ACHN (cell line): ENCODE measurements at regions not wholly inside any gene's neighbourhood (a gene's known extent, or its start where the extent isn't known, plus 50 kb on each side); places are given as distances from the start of the nearest gene placed in this dataset.

Experiments
- DNase-seq: peaks from one replicate; pipeline ENCODE4 v3.0.0-alpha.2; 2015
- in situ Hi-C: cut with HindIII; loops from 2 replicates; pipeline ENCODE4 v1.10.0; 2017; ENCODE audit warnings: low sequenced_read_pairs, low pct_ligation_motif_present, low pct_unique_long_range_greater_than_20kb

- in situ Hi-C loops, result no loop called here
- no peak for DNase-seq
Observed at GRCh38 chr14:101132588-101132987, 229.1 kb upstream of the RTL1 start.

GRCh38 chr14:101133068-101133467, 229.5 kb upstream of the RTL1 start:
- no peak for DNase-seq
- in situ Hi-C loops, result no loop called here

DNA sequence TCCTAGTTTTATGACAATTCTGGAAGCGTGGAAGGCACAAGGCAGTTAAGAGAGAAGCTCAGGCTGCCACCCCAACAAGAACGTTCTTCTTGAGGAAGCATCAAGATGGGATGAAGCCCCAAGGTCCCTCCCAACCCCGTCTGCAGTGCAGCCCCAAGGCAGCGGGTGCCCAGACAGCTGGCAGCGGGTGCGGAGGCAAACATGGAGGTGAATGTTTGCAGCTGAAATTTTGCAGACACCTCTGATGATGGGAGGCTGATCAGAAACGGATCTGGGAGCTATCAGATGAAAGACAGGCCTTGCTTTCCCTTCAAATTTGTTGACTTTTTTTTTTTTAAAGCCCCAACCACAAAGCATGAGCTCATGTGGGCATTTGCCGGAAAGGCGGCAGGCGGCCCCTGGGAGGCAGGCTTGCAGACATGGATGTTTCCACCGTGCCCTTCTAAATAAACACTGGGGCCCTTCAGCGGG, 230.7 kb upstream of the RTL1 start:
- DNase-seq, result no peak
- in situ Hi-C loops, result no loop called here

GRCh38 chr14:101134851-101135433, 231.4 kb upstream of the RTL1 start:
- in situ Hi-C loops, result no loop called here
- no peak for DNase-seq

GRCh38 chr14:101135796-101136742, 232.5 kb upstream of the RTL1 start:
- no peak for DNase-seq
- in situ Hi-C loops, result no loop called here

- in situ Hi-C loops, result no loop called here
Observed at GRCh38 chr14:101137234-101137633, 233.7 kb upstream of the RTL1 start.

DNA sequence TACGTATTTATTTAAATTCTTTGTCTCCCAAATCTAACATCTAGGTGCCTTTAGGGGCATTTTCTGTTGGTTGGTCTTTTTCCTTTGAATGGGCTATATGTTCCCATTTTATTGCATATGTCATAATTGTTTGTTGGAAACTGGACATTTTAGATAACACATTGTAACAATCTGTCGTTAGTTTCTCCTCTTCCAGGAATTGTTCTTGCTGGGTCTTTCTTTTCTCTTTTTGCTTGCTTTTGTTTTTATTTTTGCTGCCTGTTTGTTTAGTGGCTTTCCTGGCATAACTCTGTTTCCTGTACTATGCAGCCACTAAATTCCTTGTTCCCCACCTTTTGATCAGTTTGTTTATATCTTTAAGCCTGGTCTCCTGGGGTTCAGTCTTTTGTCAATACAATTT, 244.3 kb upstream of the RTL1 start:
- DNase-seq, result no peak
- in situ Hi-C loops, result no loop called here

More at GRCh38 chr14:101137234-101137633, 233.7 kb upstream of the RTL1 start:
- no peak for DNase-seq

DNA sequence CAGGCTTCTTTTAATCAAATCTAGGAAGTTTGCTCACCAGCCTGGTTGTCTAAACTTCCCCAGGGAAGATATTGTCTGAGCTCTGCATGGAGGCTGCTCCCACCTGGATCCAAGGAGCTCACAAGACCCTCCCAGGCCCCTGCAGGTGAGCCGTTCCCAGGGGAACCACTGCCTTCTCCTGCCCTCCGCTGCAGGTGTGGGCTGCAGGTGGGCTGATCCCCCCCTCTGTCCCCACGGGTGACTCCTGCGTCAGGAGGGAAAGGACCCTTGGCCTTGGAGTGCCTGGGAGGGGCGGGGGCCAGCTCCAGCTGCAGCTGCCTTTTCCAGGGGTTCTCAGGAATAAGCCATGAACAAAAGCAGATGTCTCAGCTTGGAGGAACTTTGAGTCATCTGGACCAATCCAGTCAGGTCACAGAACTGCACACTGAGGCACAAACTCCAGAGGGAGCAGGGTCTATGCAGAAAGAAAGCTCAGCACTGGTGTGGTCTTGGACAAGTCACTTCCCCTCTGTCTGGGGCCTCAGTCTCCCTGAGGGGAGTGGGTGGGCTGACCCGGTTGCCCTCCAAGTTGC, 246.6 kb upstream of the RTL1 start:
- DNase-seq, result no peak
- in situ Hi-C loops, result no loop called here

- no peak for DNase-seq
- in situ Hi-C loops, result no loop called here
Observed at GRCh38 chr14:101151226-101151926, 247.9 kb upstream of the RTL1 start.

DNA sequence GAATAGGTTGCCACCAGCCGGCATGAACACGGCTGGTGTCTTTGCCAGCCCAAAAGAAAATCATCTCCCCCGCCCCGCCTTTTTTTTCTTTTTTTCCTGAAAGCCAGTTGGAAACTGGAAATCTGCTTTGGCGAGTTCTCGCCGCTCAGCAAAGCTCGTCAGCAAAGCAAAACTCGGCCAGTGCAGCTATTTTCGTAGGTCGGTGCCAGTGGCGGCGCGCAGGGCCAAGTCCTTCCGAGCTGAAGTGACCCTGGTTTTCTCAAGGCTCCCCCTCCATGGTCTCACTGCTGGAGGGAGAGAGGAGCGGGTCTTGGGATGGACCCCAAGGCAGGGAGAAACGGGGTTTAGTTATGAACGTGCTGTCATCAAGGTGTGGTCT, 248.4 kb upstream of the RTL1 start:
- in situ Hi-C loops, result no loop called here

DNA sequence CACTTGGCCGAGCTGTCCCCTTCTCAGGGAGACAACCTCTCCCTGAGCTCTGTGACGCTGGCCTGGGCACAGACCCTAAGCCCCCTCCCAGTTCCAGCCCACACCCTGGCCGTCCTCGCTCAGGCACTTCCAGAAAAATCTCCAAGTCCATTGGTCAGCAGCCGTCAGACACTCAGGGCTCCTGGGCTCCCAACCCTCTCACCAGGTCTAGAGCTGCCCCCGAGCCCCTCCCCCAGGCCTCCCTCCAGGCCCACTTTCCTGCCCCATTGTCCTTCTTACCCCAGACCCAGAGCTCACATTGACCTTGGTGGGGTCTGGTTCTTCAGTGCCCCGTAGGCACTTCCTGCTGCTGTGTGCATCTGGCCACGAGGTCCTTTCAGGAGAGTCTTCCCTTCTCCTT, 249.3 kb upstream of the RTL1 start:
- DNase-seq, result no peak
- in situ Hi-C loops, result no loop called here

More for the DNA sequence above, 248.4 kb upstream of the RTL1 start:
- DNase-seq, result no peak

DNA sequence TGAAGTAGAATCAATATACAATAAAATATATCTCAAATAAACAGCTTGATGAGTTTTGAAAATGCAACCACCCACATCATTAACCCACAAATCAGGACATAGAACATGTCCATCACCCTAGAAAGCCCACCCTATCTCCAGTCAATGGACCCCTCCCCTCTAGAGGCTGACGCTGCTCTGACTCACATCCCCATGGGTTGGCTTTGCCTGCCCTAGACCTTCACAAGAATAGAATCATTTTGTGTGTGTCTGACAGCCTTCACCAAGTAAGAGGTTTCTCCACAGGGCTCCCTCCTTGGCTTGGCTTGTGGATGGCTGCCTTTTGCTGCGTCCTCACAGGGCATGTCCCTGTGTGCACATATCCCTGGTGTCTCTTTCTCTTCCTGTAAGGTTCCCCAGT, 250.2 kb upstream of the RTL1 start:
- in situ Hi-C loops, result no loop called here
- no peak for DNase-seq

GRCh38 chr14:101155575-101155974, 252.1 kb upstream of the RTL1 start:
- in situ Hi-C loops, result no loop called here
- DNase-seq, result no peak

DNA sequence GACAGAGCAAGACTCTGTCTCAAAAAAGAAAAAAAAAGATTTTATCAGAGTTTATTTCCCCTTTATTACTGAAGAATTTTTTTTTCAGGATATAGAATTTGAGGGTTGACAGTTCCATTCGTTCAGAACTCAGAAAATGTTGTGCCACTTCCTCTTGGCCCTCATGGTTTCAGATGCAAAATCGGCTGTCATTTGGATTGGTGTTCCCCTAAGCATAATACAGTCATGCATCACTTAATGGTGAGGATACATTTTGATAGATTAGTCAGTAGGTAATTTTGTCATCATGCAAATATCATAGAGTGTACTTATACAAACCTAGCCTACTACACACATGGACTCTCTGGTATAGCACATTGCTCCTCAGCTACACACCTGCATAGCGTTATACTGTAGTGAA, 263.9 kb upstream of the RTL1 start:
- no peak for DNase-seq
- in situ Hi-C loops, result no loop called here

DNA sequence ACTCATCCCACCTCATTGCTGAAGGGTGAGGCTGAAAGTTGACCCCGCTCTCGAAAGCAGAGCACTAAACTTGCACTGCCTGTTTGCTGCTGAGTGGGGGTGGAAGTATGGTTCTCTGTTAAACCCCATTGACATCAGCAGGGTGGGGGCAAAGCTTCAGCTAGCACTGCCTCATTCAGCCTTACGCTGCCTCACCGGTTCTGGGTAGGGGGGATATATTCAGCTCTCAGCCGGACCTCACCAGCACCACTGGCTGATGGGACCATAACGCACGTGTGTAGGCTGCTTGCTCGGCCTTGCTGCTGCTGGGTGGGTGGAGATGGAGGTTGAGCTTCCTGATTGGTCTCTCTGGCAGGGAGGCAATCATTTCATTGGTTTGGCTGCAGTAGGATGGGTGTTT, 265.7 kb upstream of the RTL1 start:
- in situ Hi-C loops, result no loop called here
- DNase-seq, result no peak

GRCh38 chr14:101171650-101172049, 268.1 kb upstream of the RTL1 start:
- in situ Hi-C loops, result no loop called here
- DNase-seq, result no peak

DNA sequence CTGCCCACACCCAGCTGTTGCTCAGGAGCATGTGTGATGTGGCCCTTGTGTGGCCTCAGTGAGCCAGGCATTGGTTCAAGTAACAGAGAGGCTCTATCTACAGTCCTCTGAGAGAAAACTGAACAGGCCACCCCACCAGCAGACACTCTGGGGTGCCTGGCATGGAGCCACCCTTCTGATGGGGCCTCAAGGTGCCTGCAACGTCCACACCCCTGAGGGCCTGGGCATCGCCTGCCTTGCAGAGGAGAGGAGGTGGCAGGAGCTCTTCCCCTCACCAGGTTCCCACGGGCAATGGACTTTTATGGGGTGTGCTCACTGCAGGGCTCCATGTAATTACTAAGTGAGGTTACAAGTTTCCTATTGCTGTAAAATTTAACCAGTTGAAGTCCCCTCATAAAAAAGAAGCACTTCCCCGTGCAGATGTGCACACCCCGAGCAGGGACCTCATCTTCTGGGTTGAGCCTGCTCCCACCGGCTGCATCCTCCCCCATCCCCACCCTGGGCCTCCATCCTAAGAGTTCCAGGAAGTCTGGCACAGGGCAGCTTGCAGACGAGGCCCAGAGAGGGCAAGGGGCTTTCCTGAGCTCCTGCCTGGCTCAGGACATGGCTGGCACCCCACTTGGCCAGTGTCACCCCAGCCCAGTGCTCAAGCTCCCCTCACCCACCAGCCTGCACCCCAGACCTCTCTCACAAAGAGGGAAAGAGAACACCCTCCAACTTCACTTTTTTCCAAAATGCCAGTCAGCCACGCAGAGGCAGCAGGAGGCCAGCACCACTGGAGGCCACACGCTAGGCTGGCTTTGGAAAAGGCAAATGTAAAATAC, 270.4 kb upstream of the RTL1 start:
- DNase-seq, result no peak
- in situ Hi-C loops, result no loop called here

GRCh38 chr14:101174522-101174838, 271.0 kb upstream of the RTL1 start:
- DNase-seq, result no peak

More at GRCh38 chr14:101174522-101174838, 271.0 kb upstream of the RTL1 start:
- in situ Hi-C loops, result no loop called here
